K562 (cell line): ENCODE measurements at regions not wholly inside any gene's neighbourhood (a gene's known extent, or its start where the extent isn't known, plus 50 kb on each side); places are given as distances from the start of the nearest gene placed in this dataset.

Source experiments
- ATAC-seq: fragments of 200-7000 bp; cut with Tn5 transposase; 3 replicates; pipeline ENCODE4 v1.9.1; 2020; ENCODE audit warnings: moderate library complexity
- BruUV-seq: library from RNA; stranded (reverse); fragments of 400-500 nt; replicated peaks from 2 replicates; lab custom pipeline; 2021; lab: Mats Ljungman, UMichigan
- CTCF ChIA-PET: fragments of 300-600 bp; formaldehyde crosslinking; extraction: SDS; loops from one replicate; lab custom pipeline; 2021; ENCODE audit warnings: low intra/inter-chr PET ratio; lab: Yijun Ruan, JAX
- POLR2A ChIA-PET: fragments of 300-600, 350-650 bp; sonication (Branson Sonifier 250); formaldehyde crosslinking; extraction: SDS; loops from one replicate; lab custom pipeline; 2021; ENCODE audit warnings: antibody characterized with exemption, inconsistent platforms; lab: Yijun Ruan, JAX
- DNase-seq, 4 experiments: peaks; one replicate each; pipeline versions ENCODE4 v3.0.0 to v3.0.0-alpha.2; 2011 to 2018; ENCODE audit warnings: low spot score in 3 of 4, mixed read lengths in 3 of 4; ENCODE audit errors: extremely low read depth in 1 of 4
- FAIRE-seq: peaks from 2 replicates; lab custom pipeline; 2011; peaks lifted over from hg19 to GRCh38; lab: Jason Lieb, UNC
- H2AFZ ChIP-seq: 2 replicates; pipeline ENCODE4 v1.6.0; 2011; ENCODE audit warnings: low read depth, low read length, control low read depth, inconsistent platforms
- H3K27ac ChIP-seq: fragments of 200-600 bp; 3 replicates; pipeline ENCODE4 v1.8.0; 2011; ENCODE audit warnings: low read depth, mild to moderate bottlenecking, control low read depth, inconsistent platforms, low read length, moderate library complexity, mixed read lengths; ENCODE audit errors: extremely low read depth
- H3K27me3 ChIP-seq, 2 experiments: fragments of 300-600 bp in 1 of 2; 2 replicates in 1 of 2; 3 replicates in 1 of 2; pipeline versions ENCODE4 v1.6.0 to v1.8.0; 2011; ENCODE audit warnings: inconsistent platforms in 2 of 2, low read length in 2 of 2, mild to moderate bottlenecking in 1 of 2, mixed read lengths in 1 of 2, moderate library complexity in 1 of 2; ENCODE audit not compliant: control insufficient read depth in 2 of 2, insufficient read depth in 2 of 2
- H3K36me3 ChIP-seq: fragments of 300-600 bp; 3 replicates; pipeline ENCODE4 v1.8.0; 2011; ENCODE audit warnings: mild to moderate bottlenecking, low read length, inconsistent platforms; ENCODE audit not compliant: control insufficient read depth, insufficient read depth
- H3K4me1 ChIP-seq, 2 experiments: fragments of 200-600 bp in 1 of 2; replicated peaks in 1 of 2; 2 replicates in 1 of 2; 3 replicates in 1 of 2; pipeline versions ENCODE4 v1.5.1 to v1.8.0; 2011; ENCODE audit warnings: inconsistent platforms in 2 of 2, low read length in 2 of 2, mild to moderate bottlenecking in 1 of 2, mixed read lengths in 1 of 2, moderate library complexity in 1 of 2; ENCODE audit not compliant: control insufficient read depth in 2 of 2, insufficient read depth in 2 of 2
- H3K4me2 ChIP-seq: 2 replicates; pipeline ENCODE4 v1.6.1; 2011; ENCODE audit warnings: low read length, control low read depth, inconsistent platforms, mixed read lengths; ENCODE audit not compliant: insufficient read depth
- H3K4me3 ChIP-seq: fragments of 200-600 bp; sonication (generic), shearing (Covaris generic); 2 replicates; pipeline ENCODE4 v1.5.1; 2016; ENCODE audit warnings: control low read depth, inconsistent platforms
- H3K79me2 ChIP-seq: fragments of 200-600 bp; 3 replicates; pipeline ENCODE4 v1.8.0; 2011; ENCODE audit warnings: low read length, inconsistent platforms; ENCODE audit not compliant: control insufficient read depth, insufficient read depth
- H3K9ac ChIP-seq, 2 experiments: 2 replicates each; pipeline versions ENCODE4 v1.6.0 to v1.6.1; 2011; ENCODE audit warnings: low read depth in 2 of 2, low read length in 2 of 2, control low read depth in 1 of 2, inconsistent platforms in 1 of 2, mild to moderate bottlenecking in 1 of 2, mixed read lengths in 1 of 2; ENCODE audit not compliant: insufficient read depth in 1 of 2
- H3K9me1 ChIP-seq: one replicate; pipeline ENCODE4 v1.6.0; 2011; ENCODE audit warnings: inconsistent platforms, mild to moderate bottlenecking, low read length, moderate library complexity; ENCODE audit not compliant: control insufficient read depth, insufficient read depth
- H3K9me3 ChIP-seq: replicated peaks from 2 replicates; pipeline ENCODE4 v1.5.1; 2011; ENCODE audit warnings: low read depth, low read length, inconsistent platforms; ENCODE audit not compliant: control insufficient read depth, insufficient read depth
- H4K20me1 ChIP-seq: replicated peaks from 2 replicates; pipeline ENCODE4 v1.6.1; 2011; ENCODE audit warnings: low read length, inconsistent platforms, mixed read lengths; ENCODE audit not compliant: control insufficient read depth, insufficient read depth
- BHLHE40 ChIP-seq: IDR thresholded peaks from 2 replicates; pipeline ENCODE4 v1.6.1; 2011; ENCODE audit warnings: low read length, improper control_type of control experiment
- CBX5 ChIP-seq: IDR thresholded peaks from 2 replicates; pipeline ENCODE4 v1.6.1; 2014; ENCODE audit warnings: low read depth, borderline replicate concordance
- CLOCK ChIP-seq: fragments of 250-450 bp; sonication (Bioruptor Pico); IDR thresholded peaks from 2 replicates; pipeline ENCODE4 v1.4.0; 2020; ENCODE audit warnings: mild to moderate bottlenecking, moderate library complexity, borderline replicate concordance
- EP300 ChIP-seq: IDR thresholded peaks from 2 replicates; pipeline ENCODE4 v1.6.1; 2012; ENCODE audit warnings: low read length, improper control_type of control experiment
- HDAC3 ChIP-seq: fragments of 450-650 bp; IDR thresholded peaks from 2 replicates; pipeline ENCODE4 v1.6.1; 2018; ENCODE audit warnings: borderline replicate concordance, mild to moderate bottlenecking, moderate library complexity; ENCODE audit not compliant: partially characterized antibody
- KDM2B ChIP-seq: fragments of 250-450 bp; sonication (Bioruptor Pico); IDR thresholded peaks from 2 replicates; pipeline ENCODE4 v1.8.0; 2021; ENCODE audit warnings: mild to moderate bottlenecking, moderate library complexity
- KLF6 ChIP-seq: fragments of 250-450 bp; sonication (Bioruptor Pico); IDR thresholded peaks from 2 replicates; pipeline ENCODE4 v1.4.0; 2020; ENCODE audit warnings: mild to moderate bottlenecking, moderate library complexity, borderline replicate concordance
- PCBP2 ChIP-seq: fragments of 200-400 bp; formaldehyde crosslinking; IDR thresholded peaks from 2 replicates; pipeline ENCODE4 v1.6.1; 2018; ENCODE audit warnings: low read length, low read depth, mild to moderate bottlenecking, moderate library complexity; ENCODE audit not compliant: poor library complexity, severe bottlenecking
- SMARCB1 ChIP-seq: IDR thresholded peaks from 2 replicates; pipeline ENCODE4 v1.6.1; 2011; ENCODE audit warnings: improper control_type of control experiment, low read depth; ENCODE audit not compliant: insufficient read length
- ZBTB12 ChIP-seq: fragments of 250-450 bp; sonication (Bioruptor Pico); IDR thresholded peaks from 2 replicates; pipeline ENCODE4 v1.4.0; 2020
- ZNF143 ChIP-seq: sonication (generic); formaldehyde crosslinking; IDR thresholded peaks from 2 replicates; pipeline ENCODE4 v1.9.0; 2022; ENCODE audit warnings: mild to moderate bottlenecking, missing genetic modification reagents
- ZNF165 ChIP-seq: fragments of 250-450 bp; sonication (Bioruptor Pico); IDR thresholded peaks from 2 replicates; pipeline ENCODE4 v1.4.0; 2020; ENCODE audit warnings: borderline replicate concordance
- ZNF695 ChIP-seq: fragments of 450-650 bp; formaldehyde crosslinking; IDR thresholded peaks from 2 replicates; pipeline ENCODE4 v1.4.0; 2020; ENCODE audit warnings: mild to moderate bottlenecking, moderate library complexity
- WGBS: fragments of 100-300 bp; shearing (Covaris generic); methylation state at CpG from one replicate; pipeline ENCODE4 v1.1.6; 2016; ENCODE audit warnings: low coverage, mixed read lengths; ENCODE audit not compliant: insufficient coverage; ENCODE audit errors: missing lambda C conversion rate; 5-methylcytosine and 5-hydroxymethylcytosine counted together
- in situ Hi-C: fragments of 300-500 bp; cut with MboI; formaldehyde crosslinking; loops from 4 replicates; pipeline ENCODE4 v1.15.0; 2018; ENCODE audit warnings: inconsistent platforms, mixed read lengths
- intact Hi-C: fragments of 100-400 bp; cut with micrococcal nuclease; formaldehyde crosslinking; loops from 2 replicates; pipeline ENCODE4 v1.14.2; 2022
- TF ChIP-seq, protein P1 (sequence below): sonication (generic); formaldehyde crosslinking; IDR thresholded peaks from 2 replicates; pipeline ENCODE4 v1.8.1; 2023; ENCODE audit warnings: mild to moderate bottlenecking, missing genetic modification reagents, moderate library complexity

DNA sequence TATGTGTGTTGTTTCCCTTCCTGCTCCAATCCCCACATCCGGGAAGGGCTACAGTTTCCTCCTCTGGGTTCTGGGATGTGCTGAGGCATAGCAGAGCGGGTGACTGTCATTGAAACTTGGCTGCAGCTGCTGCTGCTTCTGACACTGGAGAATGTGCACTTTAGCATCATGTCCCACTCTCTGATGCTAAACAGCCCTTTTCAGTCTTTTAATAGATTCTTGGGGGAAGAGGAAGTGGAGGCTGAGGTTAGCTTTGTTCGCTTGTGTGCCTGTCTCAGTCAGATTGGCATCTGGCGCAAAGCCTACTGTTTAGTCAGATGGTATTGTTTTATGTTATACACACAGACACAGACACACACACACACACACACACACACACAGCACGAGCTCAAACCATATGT, 136.5 kb upstream of the RND3 start:
- Histone ChIP-seq H3K9ac (no peak overlapping the region), H3K27me3 (no peaks in the 10 kb centered on the region), H3K4me3 (no peak overlapping the region), H3K79me2 (no peaks in the 10 kb centered on the region), H3K4me2 (no peak overlapping the region), H3K27ac (no peak overlapping the region), H3K9me3 (no peaks in the 10 kb centered on the region), H2AFZ (no peak overlapping the region), H3K4me1 (no peaks in the 10 kb centered on the region), H4K20me1 (no peaks in the 10 kb centered on the region), H3K9me1 (no peaks in the 10 kb centered on the region), H3K36me3 (no peaks in the 10 kb centered on the region)
- CTCF ChIA-PET, result no interaction called here
- no peak for TF ChIP-seq PCBP2
- no peak for TF ChIP-seq CLOCK (CRISPR knock-in tag)
- TF ChIP-seq KLF6 (CRISPR knock-in tag), result no peak
- no peak for TF ChIP-seq ZNF165 (CRISPR knock-in tag)
- TF ChIP-seq HDAC3, result no peak
- TF ChIP-seq, protein P1, sequence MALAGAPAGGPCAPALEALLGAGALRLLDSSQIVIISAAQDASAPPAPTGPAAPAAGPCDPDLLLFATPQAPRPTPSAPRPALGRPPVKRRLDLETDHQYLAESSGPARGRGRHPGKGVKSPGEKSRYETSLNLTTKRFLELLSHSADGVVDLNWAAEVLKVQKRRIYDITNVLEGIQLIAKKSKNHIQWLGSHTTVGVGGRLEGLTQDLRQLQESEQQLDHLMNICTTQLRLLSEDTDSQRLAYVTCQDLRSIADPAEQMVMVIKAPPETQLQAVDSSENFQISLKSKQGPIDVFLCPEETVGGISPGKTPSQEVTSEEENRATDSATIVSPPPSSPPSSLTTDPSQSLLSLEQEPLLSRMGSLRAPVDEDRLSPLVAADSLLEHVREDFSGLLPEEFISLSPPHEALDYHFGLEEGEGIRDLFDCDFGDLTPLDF (CRISPR knock-in tag), result no peak
- no peak for TF ChIP-seq ZBTB12 (CRISPR knock-in tag)
- no peak for TF ChIP-seq CBX5
- TF ChIP-seq KDM2B, result no peak
- TF ChIP-seq BHLHE40, result no peak
- TF ChIP-seq ZNF143, result no peak
- TF ChIP-seq ZNF695 (CRISPR knock-in tag), result no peak
- TF ChIP-seq EP300, result no peak
- TF ChIP-seq SMARCB1, result no peak
- in situ Hi-C loops, result no loop called here
- POLR2A ChIA-PET, result interaction anchor here (0.7 kb wide), 1 partner anchor 8 kb away, joined by 3 read pairs; no protein-coding TSS in a partner anchor
- 0% methylated on average over 5 of the region's 5 CpGs for WGBS
- DNase-seq (no peak), FAIRE-seq (no peak), ATAC-seq (no peak)
- no TSS peak for BruUV-seq
- intact Hi-C loops, result no loop called here
